ENCODE measurements at regions not wholly inside any gene's neighbourhood (a gene's known extent, or its start where the extent isn't known, plus 50 kb on each side); places are given as distances from the start of the nearest gene placed in this dataset.

DNA sequence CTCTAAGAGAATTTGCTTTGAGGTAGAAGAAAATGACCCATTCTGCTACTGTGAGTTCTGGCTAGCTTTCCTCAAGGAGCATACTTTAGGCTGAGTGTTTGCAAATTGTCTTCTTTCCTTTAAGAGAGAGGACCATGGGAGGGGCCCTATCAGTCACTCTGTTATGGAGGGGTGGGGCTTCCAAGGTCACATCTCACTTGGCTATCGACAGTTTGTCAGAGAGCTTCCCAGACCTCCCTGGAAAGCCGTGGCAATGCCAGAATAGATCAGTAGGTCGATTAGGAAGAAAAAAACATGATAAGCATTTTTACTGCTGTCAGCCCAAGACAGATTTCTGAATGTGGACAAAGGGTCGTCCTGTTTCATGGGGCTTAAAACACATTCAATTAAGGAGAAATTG, 93.3 kb downstream of the OXGR1 start:
- Histone ChIP-seq H4K5ac (ENCODE audit: insufficient read length, low read depth, low read length) (no peak overlapping the region), H3K4me2 (ENCODE audit: insufficient read depth in 1 of 2, low read depth in 2 of 2, low read length in 2 of 2) (no peak overlapping the region), H3K9me3 (ENCODE audit: insufficient read depth in 2 of 2, low read depth in 1 of 2, low read length in 1 of 2) (no peaks in the 10 kb centered on the region), H3K27me3 (replicated peaks in 1 of 4; ENCODE audit: control insufficient read depth in 3 of 4, extremely low read depth in 1 of 4, insufficient read depth in 3 of 4, low read length in 3 of 4) (no peaks in the 10 kb centered on the region), H3K4me3 (ENCODE audit: extremely low read depth in 1 of 4, insufficient read depth in 2 of 4, low read depth in 3 of 4, low read length in 4 of 4) (no peak overlapping the region; a peak in 1 of 8 replicates), H3K9ac (replicated peaks in 1 of 4; ENCODE audit: extremely low read depth in 1 of 4, low read depth in 3 of 4, low read length in 3 of 4) (no peak overlapping the region), H3K4me1 (replicated peaks in 1 of 4; ENCODE audit: control insufficient read depth in 3 of 4, insufficient read depth in 4 of 4, low read length in 3 of 4) (peaks cover 2 to 11% (median 9%) of the 10 kb centered on the region in 4 experiments; a peak in 3 of 7 replicates), H2BK5ac (ENCODE audit: low read depth, low read length) (no peak overlapping the region), H3K36me3 (ENCODE audit: control insufficient read depth in 2 of 4, insufficient read depth in 4 of 4, low read length in 3 of 4) (no peaks in the 10 kb centered on the region), H2BK12ac (ENCODE audit: low read depth, low read length) (no peak overlapping the region), H3K56ac (replicated peaks; ENCODE audit: insufficient read length, low read depth, low read length) (no peak overlapping the region), H3K27ac (ENCODE audit: low read depth, low read length) (no peak overlapping the region), H3K18ac (ENCODE audit: extremely low read depth, low read length) (no peak overlapping the region), H4K8ac (ENCODE audit: extremely low read depth, insufficient read depth, low read length) (no peak overlapping the region), H4K20me1 (replicated peaks in 1 of 2; ENCODE audit: control insufficient read depth in 1 of 2, insufficient read depth in 2 of 2, low read length in 2 of 2) (no peaks in the 10 kb centered on the region), H2AFZ (ENCODE audit: low read length) (peak overlapping the region; percentile 81; the same call in 1 of the 2 replicates), H3K14ac (ENCODE audit: insufficient read length) (no peak overlapping the region), H2BK15ac (ENCODE audit: low read length) (no peak overlapping the region), H3K23ac (ENCODE audit: insufficient read length) (no peak overlapping the region), H2BK20ac (ENCODE audit: low read length) (no peak overlapping the region), H4K91ac (replicated peaks; ENCODE audit: insufficient read length, low read length) (no peak overlapping the region), H3K79me2 (ENCODE audit: control insufficient read depth in 1 of 2, insufficient read depth in 2 of 2, low read length in 2 of 2) (no peaks in the 10 kb centered on the region), H2AK5ac (ENCODE audit: low read depth, low read length) (no peak overlapping the region), H3K23me2 (ENCODE audit: low read depth, low read length) (no peaks in the 10 kb centered on the region), H3K4ac (replicated peaks; ENCODE audit: insufficient read length, low read depth, low read length) (no peak overlapping the region), H2BK120ac (replicated peaks; ENCODE audit: low read depth, low read length) (no peak overlapping the region), H3K79me1 (ENCODE audit: low read depth, low read length) (no peaks in the 10 kb centered on the region)
- 78% methylated on average over 4 of the region's 4 CpGs; no CpG with 5 or more reads in 1 of the 2 experiments for WGBS, 2 experiments (ENCODE audit: extremely low coverage in 1 of 2, insufficient coverage in 1 of 2, insufficient read length in 1 of 2, insufficient replicate concordance in 2 of 2, low coverage in 1 of 2, low lambda C conversion rate in 2 of 2, missing lambda C conversion rate in 1 of 2)
- DNase-seq (ENCODE audit: low read depth in 1 of 2, low spot score in 2 of 2), result no peak
- POLR2A ChIA-PET (ENCODE audit: partially characterized antibody), result no interaction called here
- TF ChIP-seq TBP (IDR thresholded peaks at IDR 0.05; ENCODE audit: low read depth, low read length), result no peak
- TF ChIP-seq BCL11A (IDR thresholded peaks at IDR 0.05; ENCODE audit: low read depth in 2 of 2, low read length in 2 of 2), result no peak
- no peak for TF ChIP-seq GABPA (IDR thresholded peaks at IDR 0.05; ENCODE audit: borderline replicate concordance, insufficient read depth, low read length)
- TF ChIP-seq CTBP2 (IDR thresholded peaks at IDR 0.05; ENCODE audit: borderline replicate concordance, insufficient read depth, insufficient read length, low read length), result no peak
- TF ChIP-seq CREB1 (IDR thresholded peaks at IDR 0.05), result no peak
- no peak for TF ChIP-seq CEBPB (IDR thresholded peaks at IDR 0.05; ENCODE audit: low read depth, low read length)
- TF ChIP-seq ASH2L (IDR thresholded peaks at IDR 0.05; ENCODE audit: low read length), result no peak
- TF ChIP-seq EGR1 (IDR thresholded peaks at IDR 0.05; ENCODE audit: borderline replicate concordance, low read depth, low read length), result no peak
- TF ChIP-seq NRF1 (IDR thresholded peaks at IDR 0.05; ENCODE audit: low read depth, low read length), result no peak
- TF ChIP-seq EZH2 (IDR thresholded peaks at IDR 0.05; ENCODE audit: low read depth, low read length, severe bottlenecking), result no peak
- no peak for TF ChIP-seq SP1 (IDR thresholded peaks at IDR 0.05; ENCODE audit: low read depth, low read length)
- TF ChIP-seq SP2 (IDR thresholded peaks at IDR 0.05; ENCODE audit: low read length), result no peak
- CTCF ChIA-PET (ENCODE audit: partially characterized antibody), result interaction anchor here (0.6 to 1.1 kb wide), 2 partner anchors 9 to 1265 kb away, joined by 3 to 4 read pairs; no protein-coding TSS in a partner anchor
- peak; percentile 28 for FAIRE-seq
